Esophagus squamous epithelium (tissue), 4 donors: ENCODE measurements at regions not wholly inside any gene's neighbourhood (a gene's known extent, or its start where the extent isn't known, plus 50 kb on each side); places are given as distances from the start of the nearest gene placed in this dataset.

ENCODE experiments used
- POLR2A ChIP-seq, 4 donors: fragments of 450-650 bp; IDR thresholded peaks; one replicate each; pipeline ENCODE4 v1.6.1; 2017; ENCODE audit warnings: antibody characterized with exemption in 4 of 4, mild to moderate bottlenecking in 4 of 4, moderate library complexity in 3 of 4
- TF ChIP-seq, protein P1 (sequence below), 6 experiments: fragments of 450-650 bp in 4 of 6; fragments of 200-600 bp in 2 of 6; sonication (generic) in 2 of 6; IDR thresholded peaks; one replicate each; pipeline ENCODE4 v1.5.1; 2016 to 2019; ENCODE audit warnings: antibody characterized with exemption in 6 of 6, mild to moderate bottlenecking in 4 of 6, moderate library complexity in 4 of 6

DNA sequence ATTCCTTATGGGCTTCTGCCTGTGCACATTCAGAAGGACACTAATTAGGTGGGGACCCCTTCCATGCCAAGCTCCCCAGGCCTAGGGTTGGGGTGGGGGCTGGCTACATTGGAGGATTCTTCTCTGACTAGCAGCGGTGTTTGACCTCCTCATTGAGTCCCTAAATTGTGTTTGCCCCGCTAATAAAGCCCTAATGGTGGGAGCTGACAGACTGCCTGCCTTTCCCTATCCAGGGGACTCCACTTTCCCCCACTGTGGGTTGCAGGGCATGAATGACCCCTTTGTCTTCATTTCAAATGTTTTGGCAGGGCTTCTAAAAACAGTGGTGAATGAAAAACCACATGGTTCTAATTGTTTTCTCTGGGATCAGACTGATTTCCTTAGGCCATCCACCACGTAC, 476.8 kb upstream of the CDH11 start:
- TF ChIP-seq, protein P1, sequence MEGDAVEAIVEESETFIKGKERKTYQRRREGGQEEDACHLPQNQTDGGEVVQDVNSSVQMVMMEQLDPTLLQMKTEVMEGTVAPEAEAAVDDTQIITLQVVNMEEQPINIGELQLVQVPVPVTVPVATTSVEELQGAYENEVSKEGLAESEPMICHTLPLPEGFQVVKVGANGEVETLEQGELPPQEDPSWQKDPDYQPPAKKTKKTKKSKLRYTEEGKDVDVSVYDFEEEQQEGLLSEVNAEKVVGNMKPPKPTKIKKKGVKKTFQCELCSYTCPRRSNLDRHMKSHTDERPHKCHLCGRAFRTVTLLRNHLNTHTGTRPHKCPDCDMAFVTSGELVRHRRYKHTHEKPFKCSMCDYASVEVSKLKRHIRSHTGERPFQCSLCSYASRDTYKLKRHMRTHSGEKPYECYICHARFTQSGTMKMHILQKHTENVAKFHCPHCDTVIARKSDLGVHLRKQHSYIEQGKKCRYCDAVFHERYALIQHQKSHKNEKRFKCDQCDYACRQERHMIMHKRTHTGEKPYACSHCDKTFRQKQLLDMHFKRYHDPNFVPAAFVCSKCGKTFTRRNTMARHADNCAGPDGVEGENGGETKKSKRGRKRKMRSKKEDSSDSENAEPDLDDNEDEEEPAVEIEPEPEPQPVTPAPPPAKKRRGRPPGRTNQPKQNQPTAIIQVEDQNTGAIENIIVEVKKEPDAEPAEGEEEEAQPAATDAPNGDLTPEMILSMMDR (IDR thresholded peaks at IDR 0.05) = no peak
- no peak for TF ChIP-seq POLR2A (IDR thresholded peaks at IDR 0.05)
